Ovary (tissue), 7 donors: ENCODE measurements at regions not wholly inside any gene's neighbourhood (a gene's known extent, or its start where the extent isn't known, plus 50 kb on each side); places are given as distances from the start of the nearest gene placed in this dataset.

ENCODE experiments used
- DNase-seq, 5 donors: peaks; one replicate each; pipeline ENCODE4 v3.0.0-alpha.2; 2019 to 2020
- H3K27ac ChIP-seq, 2 donors: fragments of 200-600 bp; one replicate each; pipeline versions ENCODE4 v1.5.1 to v1.8.0; 2019 to 2022
- H3K27me3 ChIP-seq: fragments of 200-600 bp; one replicate; pipeline ENCODE4 v1.8.0; 2022
- H3K36me3 ChIP-seq: fragments of 200-600 bp; sonication (generic); one replicate; pipeline ENCODE4 v1.5.1; 2019
- H3K4me1 ChIP-seq: one replicate; pipeline ENCODE4 v1.8.1; 2013; ENCODE audit warnings: mild to moderate bottlenecking, moderate library complexity; ENCODE audit not compliant: insufficient read depth
- H3K4me3 ChIP-seq: fragments of 200-600 bp; sonication (generic); one replicate; pipeline ENCODE4 v1.5.1; 2017
- H3K9me3 ChIP-seq, 2 donors: fragments of 200-600 bp in 1 of 2; sonication (generic) in 1 of 2; one replicate each; pipeline versions ENCODE4 v1.5.1 to v1.8.1; 2013 to 2019; ENCODE audit warnings: mild to moderate bottlenecking in 1 of 2, moderate library complexity in 1 of 2
- CTCF ChIP-seq, 3 donors: fragments of 450-650 bp in 2 of 3; fragments of 200-600 bp in 1 of 3; IDR thresholded peaks; one replicate each; pipeline versions ENCODE4 v1.5.1 to v1.8.0; 2016 to 2022; ENCODE audit warnings: antibody characterized with exemption in 3 of 3, mild to moderate bottlenecking in 1 of 3
- EP300 ChIP-seq: sonication (generic); formaldehyde crosslinking; IDR thresholded peaks from one replicate; pipeline ENCODE4 v1.6.1; 2017; ENCODE audit warnings: antibody characterized with exemption
- POLR2A ChIP-seq: fragments of 450-650 bp; IDR thresholded peaks from one replicate; pipeline ENCODE4 v1.6.1; 2017; ENCODE audit warnings: antibody characterized with exemption, mild to moderate bottlenecking, moderate library complexity
- WGBS, 3 donors: extraction: QIAGEN DNeasy Blood & Tissue Kit in 1 of 3; methylation state at CpG; one replicate each; pipeline versions ENCODE4 v1.1.5 to v1.1.7; 2013 to 2017; 5-methylcytosine and 5-hydroxymethylcytosine counted together
- intact Hi-C, 4 donors: fragments of 100-400 bp; cut with DNase I; formaldehyde crosslinking; loops; one replicate each; pipeline versions ENCODE4 v1.11.0 to v1.15.1; 2022 to 2023
- donor health status: DM: no; HTN: no; CAD: no; lungs with moderate emphysema.
- donor health status: DM: no; HTN: no; CAD: no.
- donor health status: Bipolar disorder and iron deficiency.
- donor health status: DM: no; HTN: no; CAD: no.
- donor health status: DM: yes; HTN: yes; CAD: no.

GRCh38 chr13:107208889-107209288, 641.0 kb upstream of the ARGLU1 start:
- no peak for TF ChIP-seq POLR2A
- no peak for TF ChIP-seq EP300
- TF ChIP-seq CTCF (IDR thresholded peaks at IDR 0.05), result no peak
- H3K27ac ChIP-seq, result no peak overlapping the region
- no peaks in the 10 kb centered on the region for H3K36me3 ChIP-seq
- H3K4me3 ChIP-seq, result no peak overlapping the region
- H3K4me1 ChIP-seq, result peaks cover 3% of the 10 kb centered on the region
- 44% methylated on average over 4 of the region's 4 CpGs for WGBS, 3 donors
- intact Hi-C loops, result loop anchor here in 1 of 4 donors (10.0 kb wide), 1 partner anchor 946 kb away; no protein-coding TSS in a partner anchor
- no peaks in the 10 kb centered on the region for H3K27me3 ChIP-seq
- no peaks in the 10 kb centered on the region for H3K9me3 ChIP-seq
- no peak for DNase-seq

GRCh38 chr13:107205318-107206104, 637.6 kb upstream of the ARGLU1 start:
- Histone ChIP-seq H3K4me1 (peaks cover 2% of the 10 kb centered on the region), H3K27me3 (no peaks in the 10 kb centered on the region), H3K9me3 (no peaks in the 10 kb centered on the region), H3K36me3 (no peaks in the 10 kb centered on the region), H3K4me3 (no peak overlapping the region), H3K27ac (no peak overlapping the region)
- peak; percentile 42 to 73 (median 50) for TF ChIP-seq CTCF (IDR thresholded peaks at IDR 0.05)
- no peak for TF ChIP-seq POLR2A
- no peak for TF ChIP-seq EP300
- WGBS, 3 donors, result 22 to 25% (median 23%) methylated on average over 16 of the region's 16 CpGs
- peak in 4 of 5 donors; percentile 56 to 66 (median 59) for DNase-seq
- intact Hi-C loops, result loop anchor here in 1 of 4 donors (10.0 kb wide), 1 partner anchor 949 kb away; no protein-coding TSS in a partner anchor

- intact Hi-C loops, result loop anchor here in 1 of 4 donors (10.0 kb wide), 1 partner anchor 952 kb away; no protein-coding TSS in a partner anchor
- H3K27ac ChIP-seq, result no peak overlapping the region
- no peaks in the 10 kb centered on the region for H3K27me3 ChIP-seq
- H3K4me3 ChIP-seq, result no peak overlapping the region
- 68 to 76% (median 75%) methylated on average over 11 of the region's 11 CpGs for WGBS, 3 donors
- no peaks in the 10 kb centered on the region for H3K9me3 ChIP-seq
- no peak for DNase-seq
- TF ChIP-seq CTCF (IDR thresholded peaks at IDR 0.05) (no peak), EP300 (no peak), POLR2A (no peak)
- H3K36me3 ChIP-seq, result no peaks in the 10 kb centered on the region
- no peaks in the 10 kb centered on the region for H3K4me1 ChIP-seq
Observed at GRCh38 chr13:107203146-107203847, 635.4 kb upstream of the ARGLU1 start.

GRCh38 chr13:107202371-107203023, 634.6 kb upstream of the ARGLU1 start:
- Histone ChIP-seq H3K27me3 (no peaks in the 10 kb centered on the region), H3K36me3 (no peaks in the 10 kb centered on the region), H3K9me3 (no peaks in the 10 kb centered on the region), H3K4me3 (no peak overlapping the region), H3K27ac (no peak overlapping the region), H3K4me1 (no peaks in the 10 kb centered on the region)
- 41 to 60% (median 45%) methylated on average over 4 of the region's 4 CpGs for WGBS, 3 donors
- no peak for TF ChIP-seq EP300
- peak in 1 of 5 donors; percentile 29 for DNase-seq
- intact Hi-C loops, result loop anchor here in 1 of 4 donors (10.0 kb wide), 1 partner anchor 952 kb away; no protein-coding TSS in a partner anchor
